Lower leg skin (tissue), 4 donors: ENCODE measurements at regions not wholly inside any gene's neighbourhood (a gene's known extent, or its start where the extent isn't known, plus 50 kb on each side); places are given as distances from the start of the nearest gene placed in this dataset.

Experiments used
- DNase-seq, 2 donors: peaks; one replicate each; pipeline ENCODE4 v3.0.0-alpha.2; 2019; ENCODE audit warnings: low spot score in 2 of 2
- H3K4me3 ChIP-seq: fragments of 200-600 bp; sonication (generic); 2 replicates; pipeline ENCODE4 v1.5.1; 2017; ENCODE audit warnings: mild to moderate bottlenecking, low read depth; ENCODE audit not compliant: poor library complexity, severe bottlenecking
- POLR2A ChIP-seq, 2 donors: fragments of 450-650 bp; IDR thresholded peaks; one replicate each; pipeline ENCODE4 v1.6.1; 2016 to 2017; ENCODE audit warnings: antibody characterized with exemption in 2 of 2, mild to moderate bottlenecking in 1 of 2, moderate library complexity in 1 of 2
- WGBS, 2 donors: methylation state at CpG; one replicate each; pipeline ENCODE4 v1.1.5; 2018; 5-methylcytosine and 5-hydroxymethylcytosine counted together
- intact Hi-C: fragments of 100-400 bp; cut with DNase I; formaldehyde crosslinking; loops from one replicate; pipeline ENCODE4 v1.15.0; 2023; ENCODE audit warnings: low total_unique reads
- TF ChIP-seq, protein P1 (sequence below), 3 donors: fragments of 450-650 bp; IDR thresholded peaks; one replicate each; pipeline ENCODE4 v1.5.1; 2016; ENCODE audit warnings: antibody characterized with exemption in 3 of 3, mild to moderate bottlenecking in 3 of 3, moderate library complexity in 2 of 3

DNA sequence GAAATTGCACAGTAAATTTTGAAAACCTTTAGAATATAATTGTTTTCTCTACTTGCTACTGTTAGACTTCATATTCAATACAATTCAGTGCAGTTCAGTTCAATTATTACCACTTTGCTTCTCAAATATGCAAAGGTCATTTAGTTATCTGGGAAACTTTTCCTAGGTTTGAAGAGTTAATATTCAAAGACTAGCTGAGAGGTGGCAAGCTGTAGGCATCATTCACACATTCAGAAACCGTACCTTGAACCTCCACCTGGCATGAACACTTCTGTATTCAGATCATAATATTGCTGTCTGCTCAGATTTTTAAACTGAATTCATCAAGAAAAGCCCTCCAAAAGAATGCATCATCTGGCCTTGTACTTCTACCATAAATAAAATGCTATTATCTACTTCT lies 162.1 kb upstream of the PCSK5 start:
- TF ChIP-seq, protein P1, sequence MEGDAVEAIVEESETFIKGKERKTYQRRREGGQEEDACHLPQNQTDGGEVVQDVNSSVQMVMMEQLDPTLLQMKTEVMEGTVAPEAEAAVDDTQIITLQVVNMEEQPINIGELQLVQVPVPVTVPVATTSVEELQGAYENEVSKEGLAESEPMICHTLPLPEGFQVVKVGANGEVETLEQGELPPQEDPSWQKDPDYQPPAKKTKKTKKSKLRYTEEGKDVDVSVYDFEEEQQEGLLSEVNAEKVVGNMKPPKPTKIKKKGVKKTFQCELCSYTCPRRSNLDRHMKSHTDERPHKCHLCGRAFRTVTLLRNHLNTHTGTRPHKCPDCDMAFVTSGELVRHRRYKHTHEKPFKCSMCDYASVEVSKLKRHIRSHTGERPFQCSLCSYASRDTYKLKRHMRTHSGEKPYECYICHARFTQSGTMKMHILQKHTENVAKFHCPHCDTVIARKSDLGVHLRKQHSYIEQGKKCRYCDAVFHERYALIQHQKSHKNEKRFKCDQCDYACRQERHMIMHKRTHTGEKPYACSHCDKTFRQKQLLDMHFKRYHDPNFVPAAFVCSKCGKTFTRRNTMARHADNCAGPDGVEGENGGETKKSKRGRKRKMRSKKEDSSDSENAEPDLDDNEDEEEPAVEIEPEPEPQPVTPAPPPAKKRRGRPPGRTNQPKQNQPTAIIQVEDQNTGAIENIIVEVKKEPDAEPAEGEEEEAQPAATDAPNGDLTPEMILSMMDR (IDR thresholded peaks at IDR 0.05), result no peak
- no peak for TF ChIP-seq POLR2A (IDR thresholded peaks at IDR 0.05)
- intact Hi-C loops, result no loop called here
- 68 to 81% methylated on average over 1 of the region's 1 CpG for WGBS, 2 donors
- no peak for DNase-seq
- no peak overlapping the region for H3K4me3 ChIP-seq

DNA sequence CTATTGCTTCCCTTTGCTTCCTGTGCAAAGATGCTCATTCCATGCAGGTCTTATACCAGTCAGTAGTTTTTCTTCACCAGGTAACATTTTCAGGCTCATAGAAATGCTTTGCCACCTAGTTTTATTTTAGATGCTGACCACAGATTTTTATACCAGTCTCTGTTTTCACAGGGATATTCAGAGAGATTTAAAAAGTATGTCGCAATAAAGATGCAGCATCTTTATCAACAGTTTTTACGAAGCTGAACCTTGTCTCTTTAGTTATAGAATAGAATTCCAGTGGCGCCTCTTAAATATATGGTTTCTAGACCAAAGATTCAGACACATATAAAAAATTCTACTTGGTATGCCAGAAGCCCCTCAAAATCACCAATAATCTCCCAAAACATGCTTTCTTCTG lies 155.7 kb upstream of the PCSK5 start:
- WGBS, 2 donors, result 90 to 91% methylated on average over 3 of the region's 3 CpGs
- no peak for DNase-seq
- TF ChIP-seq, protein P1 (IDR thresholded peaks at IDR 0.05), result no peak
- TF ChIP-seq POLR2A (IDR thresholded peaks at IDR 0.05), result no peak
- intact Hi-C loops, result no loop called here
- H3K4me3 ChIP-seq, result no peak overlapping the region

DNA sequence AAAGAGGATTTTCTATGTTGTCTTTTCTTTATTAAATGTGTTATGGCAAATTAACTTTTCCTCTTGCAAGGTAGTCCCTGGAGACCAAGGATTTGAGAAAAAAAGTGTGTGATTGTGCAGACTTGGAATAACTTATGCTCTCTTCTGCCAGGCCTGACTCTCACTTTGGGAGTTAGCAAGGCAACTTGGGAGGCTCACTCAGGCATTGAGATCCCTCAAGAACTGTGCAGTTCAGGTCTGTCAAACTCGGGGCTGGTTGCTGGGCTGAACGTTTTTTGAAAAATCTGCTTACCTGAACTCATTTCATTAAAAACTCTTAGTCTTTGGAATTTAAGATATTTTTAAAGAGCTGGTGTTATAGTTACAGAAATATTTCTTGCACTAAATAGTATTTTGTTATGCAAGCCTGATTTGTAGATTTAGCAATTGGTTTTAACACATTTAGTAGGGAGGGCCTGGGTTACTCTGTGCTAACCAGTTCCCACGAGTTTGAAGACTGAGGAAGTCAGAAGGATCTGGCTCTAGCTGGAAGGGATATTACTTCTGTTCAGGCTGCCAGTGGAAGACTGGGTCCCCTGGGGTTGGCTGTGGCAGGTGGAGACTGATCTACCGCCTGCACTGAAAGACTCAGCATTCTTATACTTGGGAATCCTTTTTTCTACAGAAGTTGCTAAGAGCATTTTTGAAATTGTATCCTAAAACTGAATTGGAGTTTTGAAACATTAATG lies 150.4 kb upstream of the PCSK5 start:
- no peak overlapping the region for H3K4me3 ChIP-seq
- 46 to 53% methylated on average over 4 of the region's 4 CpGs for WGBS, 2 donors
- intact Hi-C loops, result no loop called here
- TF ChIP-seq POLR2A (IDR thresholded peaks at IDR 0.05), result no peak
- TF ChIP-seq, protein P1 (IDR thresholded peaks at IDR 0.05), result no peak
- no peak for DNase-seq

DNA sequence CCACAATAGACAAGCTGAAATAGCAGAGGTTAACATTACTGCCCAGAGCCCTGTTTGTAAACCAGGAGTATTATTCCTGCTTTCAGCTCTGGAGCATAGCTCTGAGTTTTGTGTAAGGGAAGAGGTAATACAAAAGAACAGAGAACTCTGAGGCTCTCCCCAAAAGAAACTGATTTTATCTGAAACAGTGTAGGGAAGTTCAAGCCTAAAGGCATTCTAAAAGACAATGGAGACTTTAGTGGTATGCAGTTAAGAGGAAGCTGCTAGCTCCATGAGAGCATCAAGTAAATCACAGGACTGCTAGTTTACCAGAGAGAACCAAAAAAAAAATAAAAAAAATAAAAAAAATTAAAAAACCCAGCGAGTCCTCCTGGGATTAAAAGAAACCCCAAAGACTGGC lies 146.6 kb upstream of the PCSK5 start:
- intact Hi-C loops, result no loop called here
- TF ChIP-seq POLR2A (IDR thresholded peaks at IDR 0.05), result no peak
- TF ChIP-seq, protein P1 (IDR thresholded peaks at IDR 0.05), result no peak
- 61 to 77% methylated on average over 1 of the region's 1 CpG for WGBS, 2 donors
- DNase-seq, result no peak
- H3K4me3 ChIP-seq, result no peak overlapping the region

DNA sequence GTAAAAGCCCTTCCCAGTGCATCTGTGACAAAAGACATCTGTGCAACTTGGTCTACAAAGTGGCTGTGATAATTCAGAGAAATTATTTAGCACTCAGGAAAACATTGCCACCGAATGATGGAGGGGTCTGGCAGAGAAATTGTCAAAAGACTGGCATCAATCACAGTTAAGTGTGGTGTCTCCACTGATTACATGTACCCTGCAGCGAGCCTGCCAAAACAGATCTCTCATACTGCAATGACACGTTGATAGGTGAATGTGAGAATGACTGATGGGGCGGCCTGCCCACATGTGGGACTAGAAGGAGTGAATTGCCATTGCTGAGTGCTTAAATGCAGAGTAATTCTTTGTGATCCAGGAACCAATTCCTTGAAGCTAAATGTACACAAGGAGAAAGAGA lies 136.4 kb upstream of the PCSK5 start:
- 36 to 54% methylated on average over 4 of the region's 4 CpGs for WGBS, 2 donors
- no peak overlapping the region for H3K4me3 ChIP-seq
- TF ChIP-seq, protein P1 (IDR thresholded peaks at IDR 0.05), result no peak
- no peak for TF ChIP-seq POLR2A (IDR thresholded peaks at IDR 0.05)
- intact Hi-C loops, result no loop called here
- no peak for DNase-seq

DNA sequence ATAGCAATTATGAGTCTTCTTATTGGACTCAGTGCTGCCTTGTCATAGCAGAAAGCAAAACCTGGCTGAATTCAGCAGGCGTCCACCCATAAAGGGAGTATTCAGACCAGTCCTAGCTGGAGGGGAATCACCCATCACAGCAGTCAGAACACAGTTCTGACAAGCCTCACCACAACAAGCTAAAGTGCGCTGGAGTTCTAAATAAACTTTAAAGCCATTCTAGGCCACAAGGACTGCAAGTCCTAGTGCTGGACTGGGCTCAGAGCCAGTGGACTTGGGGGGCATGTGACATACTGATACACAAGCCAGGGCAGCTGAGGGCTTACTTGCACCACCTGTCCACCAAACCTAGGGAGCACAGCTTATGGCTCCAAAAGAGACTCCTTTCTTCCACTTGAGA lies 115.3 kb upstream of the PCSK5 start:
- 94 to 96% methylated on average over 2 of the region's 2 CpGs for WGBS, 2 donors
- H3K4me3 ChIP-seq, result no peak overlapping the region
- no peak for DNase-seq
- intact Hi-C loops, result no loop called here
- TF ChIP-seq POLR2A (IDR thresholded peaks at IDR 0.05), result no peak
- TF ChIP-seq, protein P1 (IDR thresholded peaks at IDR 0.05), result no peak
